CMK (cell line): ENCODE measurements at regions not wholly inside any gene's neighbourhood (a gene's known extent, or its start where the extent isn't known, plus 50 kb on each side); places are given as distances from the start of the nearest gene placed in this dataset.

ENCODE experiments used
- DNase-seq: peaks from one replicate; pipeline ENCODE4 v3.0.0-alpha.2; 2010; ENCODE audit warnings: low read depth

DNA sequence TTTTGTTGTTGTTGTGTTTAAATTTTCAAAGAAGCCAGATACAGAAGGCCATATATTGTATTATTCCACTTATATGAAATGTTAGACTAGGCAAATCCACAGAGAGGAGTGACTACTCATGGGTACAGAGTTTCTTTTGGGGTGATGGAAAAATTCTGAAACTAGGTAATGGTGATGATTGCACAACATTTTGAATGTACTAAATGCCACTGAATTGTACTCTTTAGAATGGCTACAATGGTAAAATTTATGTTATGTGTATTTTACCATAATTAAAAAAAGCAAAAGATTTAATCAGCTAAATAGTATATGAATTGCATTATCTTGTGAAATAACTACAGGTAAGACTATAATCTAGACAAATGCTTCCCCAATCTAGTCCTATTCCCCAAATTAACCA, 733.6 kb upstream of the TMEM132C start:
- DNase-seq, result no peak

DNA sequence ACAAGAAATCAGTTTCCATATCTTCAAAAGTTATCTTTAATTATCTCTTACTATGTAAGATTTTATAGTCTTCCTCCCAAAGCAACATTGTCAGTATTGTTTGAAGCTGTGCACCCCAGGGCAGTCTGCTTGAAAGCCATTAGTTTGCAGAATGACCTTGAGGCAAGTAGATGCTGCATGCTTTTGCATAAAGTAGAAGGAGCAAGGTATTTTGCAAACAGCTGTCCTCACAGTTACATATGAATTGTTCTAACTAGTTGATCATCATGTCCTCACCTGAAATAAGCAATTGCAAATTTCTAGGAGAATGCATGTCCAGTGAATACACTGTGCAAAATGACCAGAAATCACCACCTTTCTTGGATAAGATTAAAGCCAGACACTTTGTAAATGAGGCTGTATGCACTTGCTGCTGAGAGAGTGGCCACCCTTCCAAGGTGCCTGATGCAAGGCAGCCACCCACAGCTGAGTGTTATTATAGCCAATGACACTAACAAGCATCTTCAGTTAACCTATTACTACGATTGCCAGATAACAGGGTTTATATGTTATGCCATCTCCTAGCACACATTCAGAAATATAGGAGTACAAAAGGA, 730.0 kb upstream of the TMEM132C start:
- DNase-seq, result no peak

DNA sequence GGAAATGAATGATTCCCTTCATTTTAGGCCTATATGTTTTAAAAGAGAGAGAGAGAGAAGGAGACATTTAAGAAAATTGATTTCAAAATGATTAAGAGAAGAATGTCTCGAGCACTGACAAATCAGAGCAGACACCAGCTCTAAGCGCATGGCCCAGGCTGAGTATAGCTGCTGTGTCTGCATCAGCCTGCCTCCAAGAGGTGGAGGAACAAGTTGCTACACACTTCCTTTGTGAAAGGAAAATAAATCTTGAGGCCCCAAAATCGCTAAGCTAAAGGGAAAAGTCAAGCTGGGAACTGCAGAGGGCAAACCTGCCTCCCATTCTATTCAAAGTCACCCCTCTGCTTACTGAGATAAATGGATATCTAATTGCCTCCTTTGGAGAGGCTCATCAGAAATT, 728.7 kb upstream of the TMEM132C start:
- DNase-seq, result no peak

DNA sequence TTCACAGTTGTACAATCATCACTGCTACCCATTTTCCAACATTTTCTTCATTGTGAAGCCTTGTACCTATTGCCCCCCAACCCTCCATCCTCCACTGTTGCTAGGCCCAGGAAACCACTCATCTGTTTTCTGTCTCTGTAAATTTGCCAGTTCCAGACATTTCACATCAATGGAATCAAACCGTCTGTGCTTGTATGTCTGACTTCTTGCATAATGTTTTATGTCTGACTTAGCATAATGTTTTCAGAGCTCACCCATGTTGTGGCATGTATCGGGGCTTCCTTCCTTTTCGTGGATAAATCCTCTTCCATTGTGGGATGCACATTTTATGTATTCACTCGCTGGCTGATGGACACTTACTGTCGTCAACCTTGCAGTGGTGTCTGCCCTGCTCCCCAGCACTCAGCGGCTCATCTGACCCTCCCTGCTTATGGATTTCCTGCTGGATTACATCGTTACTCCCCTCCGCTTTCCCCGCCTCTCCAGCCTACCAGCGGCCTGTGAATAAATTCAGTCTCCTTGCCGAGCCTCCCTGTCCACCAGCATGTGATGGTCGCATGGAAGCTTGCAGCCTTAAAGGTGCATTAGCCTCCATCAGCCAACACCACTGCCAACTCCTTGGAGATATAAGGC, 727.6 kb upstream of the TMEM132C start:
- no peak for DNase-seq

DNA sequence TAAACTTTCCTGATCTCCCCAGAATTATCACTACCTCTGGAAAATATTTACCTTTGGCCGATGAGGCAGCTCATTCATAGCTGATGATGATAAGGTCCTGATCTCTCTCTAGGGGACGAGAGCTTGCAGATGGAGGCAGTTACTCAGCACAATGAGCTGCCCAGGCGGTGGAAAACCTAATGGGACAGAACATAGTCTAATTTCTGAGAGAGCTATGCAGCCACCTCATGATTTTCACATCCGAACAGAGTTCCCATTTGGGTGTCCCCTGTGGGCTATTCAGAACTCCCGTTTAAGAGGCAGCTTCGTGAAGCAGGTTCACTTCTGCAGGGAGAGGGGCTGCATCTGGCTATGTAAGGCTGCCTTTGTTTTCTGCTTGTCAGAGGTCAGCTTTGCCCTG, 724.6 kb upstream of the TMEM132C start:
- DNase-seq, result no peak

DNA sequence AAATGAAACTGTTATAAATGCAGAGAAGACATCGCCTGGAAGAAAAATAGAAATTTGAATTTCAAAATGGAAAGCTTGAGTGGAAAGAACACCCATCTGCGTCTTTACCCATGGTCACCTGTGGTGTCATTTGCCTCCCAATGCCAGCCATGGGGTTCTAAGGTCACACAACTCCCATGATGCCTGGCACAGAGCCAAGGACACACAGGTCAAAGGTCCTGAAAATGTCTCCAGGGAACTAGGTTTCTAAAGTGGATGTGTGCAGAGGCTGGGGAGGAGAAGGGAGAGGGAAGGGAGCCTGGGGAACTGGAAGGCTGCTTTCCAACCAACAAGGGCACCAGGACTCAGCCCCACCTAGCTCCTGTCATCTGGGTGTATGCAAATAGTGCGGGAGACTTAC, 724.0 kb upstream of the TMEM132C start:
- DNase-seq, result no peak

DNA sequence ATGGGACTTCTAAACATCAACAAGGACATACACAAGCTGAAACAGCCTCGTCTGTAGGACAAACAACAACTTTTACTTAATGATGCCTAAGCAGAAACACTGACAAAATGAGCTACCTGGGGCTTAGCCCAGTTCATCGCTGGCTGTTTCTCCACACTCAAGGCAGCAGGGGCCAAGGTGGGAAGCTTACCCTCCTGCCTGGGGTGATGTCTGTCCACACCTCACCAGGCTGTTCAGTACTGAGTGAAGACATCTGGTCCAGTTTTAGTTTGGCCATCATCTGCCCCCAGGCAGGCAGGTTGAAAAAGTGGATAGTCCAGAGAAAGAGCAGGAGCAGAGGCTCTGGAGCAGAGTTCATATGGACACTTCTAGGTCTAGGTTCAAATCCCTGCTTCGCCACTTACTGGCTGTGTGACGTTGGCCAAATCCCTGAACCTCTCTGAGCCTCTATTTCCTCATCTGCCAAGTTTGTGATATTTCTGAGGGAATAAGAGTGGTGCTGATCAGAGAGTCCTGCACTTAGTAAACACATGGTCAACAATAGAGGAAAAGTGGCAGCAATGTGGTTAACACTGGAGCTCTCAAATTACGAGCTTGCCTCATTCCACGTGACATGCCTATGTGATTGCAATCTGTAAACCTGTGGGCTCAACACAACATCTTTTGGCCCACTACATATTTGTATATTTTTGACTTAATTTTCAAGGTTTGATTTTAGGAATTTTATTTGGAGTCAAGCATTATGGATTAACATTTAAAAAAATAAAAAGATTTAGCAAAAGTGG, 720.1 kb upstream of the TMEM132C start:
- DNase-seq, result no peak

DNA sequence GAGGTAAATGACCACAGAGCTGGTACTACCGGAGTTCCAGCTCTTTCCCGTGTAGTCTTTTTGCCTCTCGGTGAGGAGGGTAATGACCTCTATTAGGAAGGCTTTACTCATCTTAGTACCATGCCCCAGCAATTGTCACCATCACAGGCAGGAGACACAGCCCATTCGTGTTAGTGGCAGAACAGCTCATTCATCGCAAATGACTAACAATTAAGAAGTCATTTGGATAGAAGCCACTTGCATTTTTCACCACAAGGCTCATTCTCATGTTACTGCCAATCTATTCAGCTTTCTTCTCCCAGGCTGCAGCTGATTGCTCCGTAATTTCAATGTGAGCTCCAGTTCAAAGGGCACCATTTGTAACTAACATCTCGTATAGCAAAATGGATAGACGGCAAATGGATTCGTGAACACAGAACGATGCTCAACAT, 718.8 kb upstream of the TMEM132C start:
- no peak for DNase-seq

DNA sequence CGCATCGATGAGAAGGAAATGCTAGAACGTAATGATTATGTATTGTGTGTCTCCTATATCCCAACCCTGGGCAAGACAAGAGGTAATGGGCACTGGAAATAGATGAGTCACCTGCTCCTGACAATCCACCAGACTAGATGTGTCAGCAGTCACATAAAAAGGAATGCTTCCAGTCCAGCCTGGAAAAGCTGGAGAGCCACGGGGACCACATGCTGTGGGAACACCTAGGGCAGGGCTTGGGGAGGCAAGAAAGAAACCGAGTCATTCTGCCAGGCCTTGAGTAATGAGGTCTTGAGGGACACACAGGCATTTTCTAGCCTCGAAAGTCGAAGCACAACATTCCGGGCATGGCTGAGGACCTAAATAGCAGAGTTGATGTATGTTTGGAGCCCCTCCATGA, 716.7 kb upstream of the TMEM132C start:
- no peak for DNase-seq

DNA sequence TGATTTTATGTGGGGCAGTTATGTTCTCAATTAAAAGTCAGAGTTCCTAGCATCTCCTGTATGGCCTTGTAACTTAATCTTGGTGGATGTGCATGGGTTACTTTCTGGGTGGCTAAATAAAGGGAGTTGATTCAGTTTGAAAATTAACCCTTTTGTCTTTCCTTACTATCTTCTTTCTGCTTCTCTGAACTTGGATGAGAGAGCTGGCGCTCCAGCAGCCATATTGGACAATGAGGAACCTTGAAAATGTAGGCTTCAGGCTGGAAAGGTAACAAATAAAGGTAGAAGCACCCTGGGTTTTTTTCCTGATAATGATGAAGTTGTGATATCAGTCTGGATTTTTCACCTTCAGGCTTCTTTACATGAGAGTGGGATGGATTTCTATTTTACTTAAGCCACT, 714.1 kb upstream of the TMEM132C start:
- no peak for DNase-seq

DNA sequence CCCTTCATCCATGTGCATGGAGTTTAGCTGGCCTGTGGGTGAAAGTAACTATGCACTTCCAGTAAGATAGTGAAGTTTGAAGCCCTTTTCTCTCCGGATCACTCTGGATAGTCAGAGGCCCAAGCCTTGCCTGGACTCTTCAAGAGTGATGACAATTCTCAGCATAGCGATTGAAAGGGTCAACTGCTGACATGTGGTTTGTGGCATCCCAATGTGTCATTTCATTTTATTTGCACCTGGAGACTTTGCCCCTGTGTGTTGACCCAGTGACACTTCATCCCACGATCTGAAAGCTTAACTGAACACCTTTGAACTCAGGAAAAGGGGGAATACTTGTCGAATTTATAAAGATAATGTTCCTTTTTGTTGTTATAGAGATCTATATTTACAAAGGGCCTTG, 711.9 kb upstream of the TMEM132C start:
- DNase-seq, result no peak

DNA sequence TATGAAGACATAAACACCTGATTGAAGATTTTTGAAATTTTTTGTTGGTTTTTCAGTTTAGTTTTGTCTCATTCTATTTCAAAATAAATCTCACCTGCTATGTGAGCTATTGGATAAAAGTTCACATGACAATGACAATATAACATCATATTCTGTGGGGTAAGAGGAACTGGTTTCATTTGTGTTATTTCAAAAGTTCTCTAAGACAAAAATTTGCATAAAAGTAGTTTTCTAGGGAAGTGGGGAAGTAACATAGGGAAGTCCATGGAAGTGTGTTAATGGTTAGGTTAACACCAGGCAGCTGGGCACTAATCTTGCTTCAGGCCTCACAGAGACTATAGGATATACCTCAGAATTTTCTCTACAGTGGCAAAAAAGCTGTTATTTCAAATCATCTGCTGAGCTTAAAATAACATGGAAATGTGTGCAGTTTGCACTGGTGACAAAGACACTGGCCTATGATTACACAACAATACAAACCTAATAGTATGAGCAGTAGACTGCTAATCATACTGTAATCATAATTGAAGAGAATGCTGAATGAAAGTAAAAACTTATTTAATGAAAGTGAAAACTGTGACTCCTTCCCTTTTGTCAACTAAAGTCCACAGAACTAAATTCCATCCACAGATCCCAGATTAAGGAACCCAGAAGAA, 710.6 kb upstream of the TMEM132C start:
- no peak for DNase-seq

DNA sequence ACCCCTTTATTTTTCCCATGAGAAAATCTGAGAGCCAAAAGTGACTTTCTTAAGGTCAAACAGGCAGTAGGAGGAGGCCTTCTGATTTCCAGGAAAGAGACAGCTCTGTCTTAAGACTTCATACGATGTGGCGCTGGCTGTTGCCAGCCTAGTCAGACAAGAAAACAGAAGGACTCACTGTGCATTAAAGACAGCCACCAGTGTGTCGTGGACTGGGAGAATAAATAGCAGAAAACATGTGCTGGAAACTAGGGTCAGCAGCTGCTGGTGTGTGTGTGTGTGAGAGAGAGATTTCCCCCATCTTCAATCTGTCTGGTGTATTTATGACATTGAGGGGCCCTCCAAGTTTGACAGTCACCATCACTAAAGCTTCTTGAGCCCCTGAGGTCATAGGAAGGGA, 708.6 kb upstream of the TMEM132C start:
- DNase-seq, result no peak

DNA sequence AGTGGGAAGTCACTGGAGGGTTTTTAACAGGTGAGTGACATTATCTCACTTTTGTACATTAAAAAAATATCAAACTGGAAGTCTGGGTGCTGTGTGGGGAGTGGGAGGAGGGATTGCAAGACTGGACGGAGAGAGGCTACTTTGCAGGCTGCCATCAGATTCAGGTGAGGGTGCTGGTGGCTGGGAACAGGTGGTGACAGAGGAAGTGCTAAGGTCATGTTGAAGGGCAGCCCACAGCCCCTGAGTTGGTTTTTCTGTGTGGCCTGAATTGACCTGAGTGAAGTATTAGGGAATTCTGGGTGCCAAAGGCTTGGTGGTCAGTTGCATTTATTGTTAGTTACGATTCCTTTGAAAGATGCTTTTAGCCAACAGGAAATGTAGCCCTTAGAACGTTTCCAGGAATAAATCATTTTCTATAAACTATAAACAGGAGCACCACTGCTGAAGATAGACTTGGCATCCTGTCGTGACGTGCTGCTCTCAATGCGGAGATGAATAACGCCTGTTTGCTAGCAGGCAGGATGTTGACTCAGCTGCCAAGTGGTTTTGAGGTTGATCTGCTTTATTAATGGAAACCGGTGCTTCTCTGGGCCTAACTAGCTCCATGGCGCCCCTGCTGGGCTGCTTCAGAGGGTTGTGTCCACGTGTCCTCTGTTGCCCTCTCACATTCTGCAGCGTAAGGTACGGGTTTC, 707.5 kb upstream of the TMEM132C start:
- DNase-seq, result peak; percentile 70

DNA sequence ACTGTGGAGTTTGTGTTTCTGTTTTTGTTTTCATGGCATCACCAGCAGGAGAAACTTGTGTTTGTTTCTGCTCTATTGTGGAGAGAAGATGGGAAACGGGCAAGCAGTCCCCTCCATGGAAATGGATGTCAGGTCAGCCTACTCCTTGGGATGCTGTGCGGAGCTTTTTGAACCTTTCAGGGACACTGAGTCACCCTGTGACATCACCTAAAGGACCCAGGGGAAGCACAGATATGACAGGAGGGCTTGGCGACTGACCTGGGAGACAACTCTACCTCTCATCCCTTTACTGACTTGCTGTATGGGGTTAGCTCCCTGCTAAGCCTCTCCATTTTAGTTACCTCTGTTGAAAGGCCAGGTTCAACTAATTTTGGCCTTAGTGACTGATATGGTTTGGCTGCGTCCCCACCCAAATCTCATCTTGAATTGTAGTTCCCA, 706.9 kb upstream of the TMEM132C start:
- no peak for DNase-seq

DNA sequence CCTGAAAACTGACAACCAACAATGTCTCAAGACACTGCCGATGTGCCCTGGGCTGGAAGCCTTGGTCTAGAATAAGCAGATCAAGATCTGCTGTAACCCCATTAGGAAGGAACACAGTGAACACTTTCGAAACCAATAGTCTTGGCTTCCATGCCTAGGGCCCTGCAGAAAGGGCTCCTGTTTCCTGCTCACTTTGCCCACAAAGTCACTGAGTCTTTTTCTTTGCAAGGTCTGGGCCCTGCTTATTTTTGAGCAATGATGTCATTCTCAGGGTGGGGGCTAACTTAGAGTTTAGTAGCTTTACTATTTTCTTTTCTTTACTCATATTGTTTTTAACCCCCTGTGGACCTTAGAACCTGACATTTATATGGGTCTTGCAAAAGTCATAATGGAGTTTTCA, 704.2 kb upstream of the TMEM132C start:
- DNase-seq, result no peak

DNA sequence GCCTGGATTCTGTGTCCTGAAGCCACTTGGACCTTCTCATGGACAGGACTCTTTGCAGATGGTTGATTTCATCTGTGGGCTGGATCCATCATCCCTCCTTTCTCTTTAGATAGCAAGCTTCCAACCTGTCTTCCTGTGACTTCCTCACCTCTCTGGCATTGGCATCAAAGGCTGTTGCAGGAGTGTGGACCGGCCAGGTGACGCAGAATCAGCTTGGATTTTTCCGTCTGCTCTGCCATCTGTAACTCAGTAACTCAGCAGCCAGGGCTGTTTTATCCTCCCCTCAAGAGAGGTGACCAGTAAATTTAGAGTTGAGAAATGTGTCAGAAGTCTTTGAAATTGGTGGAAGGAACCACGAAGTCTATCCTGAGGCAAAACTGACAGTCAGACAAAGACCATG, 701.7 kb upstream of the TMEM132C start:
- no peak for DNase-seq

DNA sequence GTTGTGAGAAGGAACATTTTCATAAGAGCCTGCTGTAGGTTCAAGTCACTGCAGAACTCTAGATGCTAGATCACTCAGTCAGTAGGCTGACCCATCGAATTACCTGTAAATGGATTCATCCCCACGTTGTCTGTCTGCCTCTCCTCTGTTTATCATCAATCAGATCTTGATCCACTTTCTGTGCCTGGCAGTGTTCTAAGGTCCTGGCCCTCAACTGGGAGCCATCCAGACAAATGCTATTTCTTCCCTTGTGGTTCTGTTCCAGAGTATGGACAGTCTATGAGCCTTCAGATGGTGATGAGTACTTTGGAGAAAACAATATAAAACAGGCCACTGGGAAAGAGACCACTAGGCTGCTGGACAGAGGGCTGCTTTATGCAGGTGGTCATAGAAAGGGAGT, 699.4 kb upstream of the TMEM132C start:
- no peak for DNase-seq

DNA sequence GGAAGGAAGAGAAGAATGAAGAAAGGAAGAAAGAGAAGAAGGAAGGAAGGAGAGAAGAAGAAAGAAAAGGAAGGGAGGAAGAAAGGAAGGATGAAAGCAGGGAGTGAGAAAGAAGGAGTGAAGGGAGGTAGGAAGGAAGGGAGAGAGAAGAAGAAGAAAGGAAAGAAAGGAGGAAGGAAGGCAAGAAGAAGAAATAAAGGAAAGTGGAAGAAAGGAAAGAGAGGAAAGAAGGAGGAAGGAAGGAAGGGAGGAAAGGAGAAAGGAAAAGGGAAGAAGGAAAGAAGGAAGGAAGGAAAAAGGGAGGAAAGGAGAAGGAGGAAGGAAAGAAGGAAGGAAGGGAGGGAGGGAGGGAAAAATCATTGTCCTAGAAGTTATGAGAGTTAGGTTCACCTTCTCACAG, 696.6 kb upstream of the TMEM132C start:
- DNase-seq, result no peak

DNA sequence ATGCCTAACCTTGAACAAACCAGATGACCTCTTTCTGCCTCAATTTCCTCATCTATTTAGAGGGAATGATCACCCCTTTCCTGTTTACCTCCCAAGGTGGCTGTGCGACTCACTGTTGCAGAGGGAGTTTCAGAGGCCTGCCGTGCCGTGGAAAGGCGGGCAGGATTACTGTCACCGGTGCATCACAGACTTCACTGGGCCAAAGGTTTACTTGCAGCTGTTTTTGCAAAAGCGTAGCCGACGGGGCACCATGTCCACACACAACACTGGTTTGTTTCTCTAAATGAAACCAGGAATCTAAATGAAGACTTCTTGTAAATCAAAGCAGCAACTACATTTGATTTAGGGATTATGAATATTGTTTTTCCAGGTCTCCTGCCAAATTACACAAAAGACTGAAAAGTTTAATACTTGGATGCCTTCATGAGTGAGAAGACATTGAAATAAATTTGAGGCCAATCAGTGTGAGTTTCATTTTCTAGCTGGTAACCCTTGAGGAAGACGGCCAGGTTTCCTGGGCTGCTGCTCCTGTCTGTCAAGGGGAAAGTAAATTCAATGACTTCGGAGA, 696.1 kb upstream of the TMEM132C start:
- no peak for DNase-seq

DNA sequence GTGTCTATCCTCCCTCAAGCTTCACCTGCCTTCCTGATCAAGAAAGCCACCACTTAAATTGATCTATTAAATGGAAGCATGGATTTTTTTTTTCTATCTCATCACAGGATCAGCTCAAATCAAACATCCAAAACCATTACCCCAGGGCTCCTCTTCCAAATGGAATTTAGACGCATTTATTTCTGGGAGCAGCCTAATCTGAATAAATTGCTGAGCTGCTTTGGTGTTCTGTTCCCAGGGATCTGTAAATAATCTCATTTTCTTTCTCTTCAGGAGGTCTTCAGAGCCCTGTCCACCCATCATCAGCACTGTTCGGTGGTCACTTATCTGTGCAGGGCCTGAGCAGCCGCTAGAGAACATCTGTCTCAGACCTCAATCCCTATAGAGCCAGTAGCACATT, 695.4 kb upstream of the TMEM132C start:
- no peak for DNase-seq

DNA sequence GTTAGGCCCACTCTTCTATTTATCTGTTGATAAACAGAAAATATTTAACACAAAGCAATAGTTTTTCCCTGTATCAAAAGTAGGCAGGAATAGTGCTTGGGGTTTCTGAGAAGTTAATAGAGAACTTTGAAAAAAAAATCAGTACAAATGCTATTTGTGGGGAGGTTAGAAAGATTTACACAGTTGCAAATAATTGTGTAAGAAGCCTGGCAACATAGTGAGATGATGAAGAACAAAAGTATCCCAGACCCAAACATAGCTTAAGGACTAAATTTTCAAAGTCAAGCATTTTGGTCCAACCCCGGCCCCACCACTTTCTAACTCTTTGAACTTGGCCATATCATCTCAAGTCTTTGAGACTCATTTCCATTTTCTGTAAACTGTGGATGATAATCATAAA, 687.5 kb upstream of the TMEM132C start:
- no peak for DNase-seq
